HepG2 (cell line): ENCODE measurements at regions not wholly inside any gene's neighbourhood (a gene's known extent, or its start where the extent isn't known, plus 50 kb on each side); places are given as distances from the start of the nearest gene placed in this dataset.

ENCODE experiments used
- ATAC-seq: fragments of 200-7000 bp; cut with Tn5 transposase; 3 replicates; pipeline ENCODE4 v1.9.1; 2020; ENCODE audit warnings: mild to moderate bottlenecking, moderate library complexity
- BruUV-seq: library from RNA; stranded (reverse); fragments of 400-500 nt; replicated peaks from 2 replicates; lab custom pipeline; 2021; lab: Mats Ljungman, UMichigan
- CTCF ChIA-PET: fragments of 300-600 bp; formaldehyde crosslinking; extraction: SDS; loops from one replicate; lab custom pipeline; 2021; ENCODE audit warnings: low total read pairs, inconsistent platforms, low intra/inter-chr PET ratio; lab: Yijun Ruan, JAX
- POLR2A ChIA-PET: fragments of 350-600 bp; sonication (Branson Sonifier 250); formaldehyde crosslinking; loops from one replicate; lab custom pipeline; 2020; ENCODE audit warnings: antibody characterized with exemption, inconsistent platforms; lab: Yijun Ruan, JAX
- DNase-seq: peaks from one replicate; pipeline ENCODE4 v3.0.0-alpha.2; 2015; ENCODE audit warnings: low spot score
- FAIRE-seq: peaks from 3 replicates; lab custom pipeline; 2011; peaks lifted over from hg19 to GRCh38; lab: Jason Lieb, UNC
- H2AFZ ChIP-seq: one replicate; pipeline ENCODE4 v1.6.1; 2011; ENCODE audit warnings: low read length, inconsistent platforms
- H3K27ac ChIP-seq: fragments of 300-600 bp; 3 replicates; pipeline ENCODE4 v1.8.0; 2011; ENCODE audit warnings: mixed run types, mild to moderate bottlenecking, mixed read lengths, low read length, inconsistent platforms; ENCODE audit not compliant: insufficient read depth; ENCODE audit errors: extremely low read length
- H3K27me3 ChIP-seq, 2 experiments: fragments of 200-600 bp in 1 of 2; 2 replicates in 1 of 2; 3 replicates in 1 of 2; pipeline versions ENCODE4 v1.6.0 to v1.8.0; 2011; ENCODE audit warnings: low read length in 2 of 2, mild to moderate bottlenecking in 2 of 2, moderate library complexity in 2 of 2, inconsistent platforms in 1 of 2; ENCODE audit not compliant: insufficient read depth in 2 of 2, control insufficient read depth in 1 of 2
- H3K36me3 ChIP-seq, 2 experiments: fragments of 200-600 bp in 1 of 2; replicated peaks in 1 of 2; 2 replicates in 1 of 2; 3 replicates in 1 of 2; pipeline versions ENCODE4 v1.5.1 to v1.8.0; 2011; ENCODE audit warnings: low read length in 2 of 2, inconsistent platforms in 1 of 2; ENCODE audit not compliant: insufficient read depth in 2 of 2, control insufficient read depth in 1 of 2
- H3K4me1 ChIP-seq: 2 replicates; pipeline ENCODE4 v1.5.1; 2012; ENCODE audit warnings: low read length, inconsistent platforms; ENCODE audit not compliant: insufficient read depth
- H3K4me2 ChIP-seq: 2 replicates; pipeline ENCODE4 v1.6.0; 2011; ENCODE audit warnings: low read depth, low read length, inconsistent platforms
- H3K4me3 ChIP-seq, 3 experiments: fragments of 200-600 bp in 1 of 3; sonication (generic), shearing (Covaris generic) in 1 of 3; replicated peaks in 1 of 3; 2 replicates each; pipeline ENCODE4 v1.5.1; 2011 to 2016; ENCODE audit warnings: low read length in 3 of 3, inconsistent platforms in 2 of 3, low read depth in 2 of 3, mild to moderate bottlenecking in 2 of 3, control low read depth in 1 of 3, mixed read lengths in 1 of 3; ENCODE audit not compliant: insufficient read depth in 1 of 3
- H3K79me2 ChIP-seq: one replicate; pipeline ENCODE4 v1.6.1; 2011; ENCODE audit warnings: low read length, inconsistent platforms; ENCODE audit not compliant: insufficient read depth
- H3K9ac ChIP-seq: 2 replicates; pipeline ENCODE4 v1.6.0; 2011; ENCODE audit warnings: mild to moderate bottlenecking, low read depth, low read length, inconsistent platforms; ENCODE audit not compliant: insufficient read depth
- H3K9me3 ChIP-seq: 2 replicates; pipeline ENCODE4 v1.5.1; 2012; ENCODE audit warnings: mild to moderate bottlenecking, low read length
- H4K20me1 ChIP-seq: 2 replicates; pipeline ENCODE4 v1.6.0; 2011; ENCODE audit warnings: inconsistent platforms, mild to moderate bottlenecking, low read length, moderate library complexity; ENCODE audit not compliant: insufficient read depth
- GPN1 ChIP-seq: sonication (generic); formaldehyde crosslinking; IDR thresholded peaks from 2 replicates; pipeline ENCODE4 v1.5.1; 2020; ENCODE audit warnings: missing genetic modification reagents, borderline replicate concordance
- THYN1 ChIP-seq: sonication (generic); formaldehyde crosslinking; IDR thresholded peaks from 2 replicates; pipeline ENCODE4 v1.8.1; 2023; ENCODE audit warnings: low read depth, mild to moderate bottlenecking, moderate library complexity, missing genetic modification reagents, borderline replicate concordance
- U2AF2 ChIP-seq: fragments of 200-400 bp; formaldehyde crosslinking; IDR thresholded peaks from 2 replicates; pipeline ENCODE4 v1.6.1; 2017; ENCODE audit warnings: low read depth, mild to moderate bottlenecking, low read length
- ZNF260 ChIP-seq: sonication (generic); formaldehyde crosslinking; IDR thresholded peaks from 2 replicates; pipeline ENCODE4 v1.4.0; 2020; ENCODE audit warnings: missing genetic modification reagents, low read depth, mild to moderate bottlenecking, borderline replicate concordance
- ZNF883 ChIP-seq: sonication (generic); formaldehyde crosslinking; IDR thresholded peaks from 2 replicates; pipeline ENCODE4 v1.5.1; 2020; ENCODE audit warnings: mild to moderate bottlenecking, missing genetic modification reagents; ENCODE audit errors: not compliant biosample characterization
- WGBS: methylation state at CpG from one replicate; pipeline ENCODE4 v1.1.6; 2017; ENCODE audit warnings: low lambda C conversion rate; 5-methylcytosine and 5-hydroxymethylcytosine counted together
- in situ Hi-C: cut with HindIII; loops from 2 replicates; pipeline ENCODE4 v1.10.0; 2017; ENCODE audit warnings: low pct_unique_long_range_greater_than_20kb; ENCODE audit not compliant: extremely low pct_ligation_motif_present
- intact Hi-C: fragments of 100-400 bp; cut with micrococcal nuclease; formaldehyde crosslinking; loops from one replicate; pipeline ENCODE4 v1.10.0; 2022; ENCODE audit not compliant: unreplicated experiment
- TF ChIP-seq, protein P1 (sequence below): sonication (generic); formaldehyde crosslinking; IDR thresholded peaks from 2 replicates; pipeline ENCODE4 v1.4.0; 2020; ENCODE audit warnings: missing genetic modification reagents, borderline replicate concordance
- TF ChIP-seq, protein P2 (sequence below): sonication (generic); formaldehyde crosslinking; IDR thresholded peaks from 2 replicates; pipeline ENCODE4 v1.8.0; 2022; ENCODE audit warnings: mild to moderate bottlenecking, missing genetic modification reagents, moderate library complexity
- TF ChIP-seq, protein P3 (sequence below): sonication (generic); formaldehyde crosslinking; IDR thresholded peaks from 2 replicates; pipeline ENCODE4 v1.4.0; 2020; ENCODE audit warnings: mild to moderate bottlenecking, missing genetic modification reagents
- TF ChIP-seq, protein P4 (sequence below): sonication (generic); formaldehyde crosslinking; IDR thresholded peaks from 2 replicates; pipeline ENCODE4 v1.4.0; 2020; ENCODE audit warnings: missing genetic modification reagents, mild to moderate bottlenecking, borderline replicate concordance

DNA sequence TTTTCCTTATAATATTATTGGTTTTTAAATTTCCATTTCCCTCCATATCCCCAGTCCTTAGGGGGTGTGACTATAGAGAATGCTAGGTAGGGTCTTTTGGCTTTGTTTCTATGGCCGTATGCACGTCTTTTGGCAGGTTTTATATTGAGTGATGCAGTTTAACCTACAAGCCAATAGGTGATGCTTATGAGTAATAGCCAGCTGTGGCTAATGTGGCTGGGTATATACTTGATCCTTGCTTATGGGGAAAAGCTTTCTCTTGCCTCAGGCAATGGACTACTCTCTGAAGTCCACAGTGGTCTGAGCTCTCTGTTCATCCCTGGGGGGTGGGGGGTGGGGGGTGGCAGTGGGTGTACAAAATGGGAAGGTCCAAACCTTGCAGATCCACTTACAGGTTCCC, 223.9 kb downstream of the MFSD1 start:
- in situ Hi-C loops (no loop called here), intact Hi-C loops (no loop called here)
- no peaks in the 10 kb centered on the region for H3K4me1 ChIP-seq
- no TSS peak for BruUV-seq
- H3K4me3 ChIP-seq, result no peak overlapping the region
- TF ChIP-seq, protein P1, sequence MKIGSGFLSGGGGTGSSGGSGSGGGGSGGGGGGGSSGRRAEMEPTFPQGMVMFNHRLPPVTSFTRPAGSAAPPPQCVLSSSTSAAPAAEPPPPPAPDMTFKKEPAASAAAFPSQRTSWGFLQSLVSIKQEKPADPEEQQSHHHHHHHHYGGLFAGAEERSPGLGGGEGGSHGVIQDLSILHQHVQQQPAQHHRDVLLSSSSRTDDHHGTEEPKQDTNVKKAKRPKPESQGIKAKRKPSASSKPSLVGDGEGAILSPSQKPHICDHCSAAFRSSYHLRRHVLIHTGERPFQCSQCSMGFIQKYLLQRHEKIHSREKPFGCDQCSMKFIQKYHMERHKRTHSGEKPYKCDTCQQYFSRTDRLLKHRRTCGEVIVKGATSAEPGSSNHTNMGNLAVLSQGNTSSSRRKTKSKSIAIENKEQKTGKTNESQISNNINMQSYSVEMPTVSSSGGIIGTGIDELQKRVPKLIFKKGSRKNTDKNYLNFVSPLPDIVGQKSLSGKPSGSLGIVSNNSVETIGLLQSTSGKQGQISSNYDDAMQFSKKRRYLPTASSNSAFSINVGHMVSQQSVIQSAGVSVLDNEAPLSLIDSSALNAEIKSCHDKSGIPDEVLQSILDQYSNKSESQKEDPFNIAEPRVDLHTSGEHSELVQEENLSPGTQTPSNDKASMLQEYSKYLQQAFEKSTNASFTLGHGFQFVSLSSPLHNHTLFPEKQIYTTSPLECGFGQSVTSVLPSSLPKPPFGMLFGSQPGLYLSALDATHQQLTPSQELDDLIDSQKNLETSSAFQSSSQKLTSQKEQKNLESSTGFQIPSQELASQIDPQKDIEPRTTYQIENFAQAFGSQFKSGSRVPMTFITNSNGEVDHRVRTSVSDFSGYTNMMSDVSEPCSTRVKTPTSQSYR (CRISPR knock-in tag), result no peak
- TF ChIP-seq THYN1 (CRISPR knock-in tag) (no peak), U2AF2 (no peak), ZNF883 (CRISPR knock-in tag) (no peak), ZNF260 (CRISPR knock-in tag) (no peak), GPN1 (CRISPR knock-in tag) (no peak)
- TF ChIP-seq, protein P2, sequence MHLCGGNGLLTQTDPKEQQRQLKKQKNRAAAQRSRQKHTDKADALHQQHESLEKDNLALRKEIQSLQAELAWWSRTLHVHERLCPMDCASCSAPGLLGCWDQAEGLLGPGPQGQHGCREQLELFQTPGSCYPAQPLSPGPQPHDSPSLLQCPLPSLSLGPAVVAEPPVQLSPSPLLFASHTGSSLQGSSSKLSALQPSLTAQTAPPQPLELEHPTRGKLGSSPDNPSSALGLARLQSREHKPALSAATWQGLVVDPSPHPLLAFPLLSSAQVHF (CRISPR knock-in tag), result no peak
- TF ChIP-seq, protein P3, sequence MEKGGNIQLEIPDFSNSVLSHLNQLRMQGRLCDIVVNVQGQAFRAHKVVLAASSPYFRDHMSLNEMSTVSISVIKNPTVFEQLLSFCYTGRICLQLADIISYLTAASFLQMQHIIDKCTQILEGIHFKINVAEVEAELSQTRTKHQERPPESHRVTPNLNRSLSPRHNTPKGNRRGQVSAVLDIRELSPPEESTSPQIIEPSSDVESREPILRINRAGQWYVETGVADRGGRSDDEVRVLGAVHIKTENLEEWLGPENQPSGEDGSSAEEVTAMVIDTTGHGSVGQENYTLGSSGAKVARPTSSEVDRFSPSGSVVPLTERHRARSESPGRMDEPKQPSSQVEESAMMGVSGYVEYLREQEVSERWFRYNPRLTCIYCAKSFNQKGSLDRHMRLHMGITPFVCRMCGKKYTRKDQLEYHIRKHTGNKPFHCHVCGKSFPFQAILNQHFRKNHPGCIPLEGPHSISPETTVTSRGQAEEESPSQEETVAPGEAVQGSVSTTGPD (CRISPR knock-in tag), result no peak
- TF ChIP-seq, protein P4, sequence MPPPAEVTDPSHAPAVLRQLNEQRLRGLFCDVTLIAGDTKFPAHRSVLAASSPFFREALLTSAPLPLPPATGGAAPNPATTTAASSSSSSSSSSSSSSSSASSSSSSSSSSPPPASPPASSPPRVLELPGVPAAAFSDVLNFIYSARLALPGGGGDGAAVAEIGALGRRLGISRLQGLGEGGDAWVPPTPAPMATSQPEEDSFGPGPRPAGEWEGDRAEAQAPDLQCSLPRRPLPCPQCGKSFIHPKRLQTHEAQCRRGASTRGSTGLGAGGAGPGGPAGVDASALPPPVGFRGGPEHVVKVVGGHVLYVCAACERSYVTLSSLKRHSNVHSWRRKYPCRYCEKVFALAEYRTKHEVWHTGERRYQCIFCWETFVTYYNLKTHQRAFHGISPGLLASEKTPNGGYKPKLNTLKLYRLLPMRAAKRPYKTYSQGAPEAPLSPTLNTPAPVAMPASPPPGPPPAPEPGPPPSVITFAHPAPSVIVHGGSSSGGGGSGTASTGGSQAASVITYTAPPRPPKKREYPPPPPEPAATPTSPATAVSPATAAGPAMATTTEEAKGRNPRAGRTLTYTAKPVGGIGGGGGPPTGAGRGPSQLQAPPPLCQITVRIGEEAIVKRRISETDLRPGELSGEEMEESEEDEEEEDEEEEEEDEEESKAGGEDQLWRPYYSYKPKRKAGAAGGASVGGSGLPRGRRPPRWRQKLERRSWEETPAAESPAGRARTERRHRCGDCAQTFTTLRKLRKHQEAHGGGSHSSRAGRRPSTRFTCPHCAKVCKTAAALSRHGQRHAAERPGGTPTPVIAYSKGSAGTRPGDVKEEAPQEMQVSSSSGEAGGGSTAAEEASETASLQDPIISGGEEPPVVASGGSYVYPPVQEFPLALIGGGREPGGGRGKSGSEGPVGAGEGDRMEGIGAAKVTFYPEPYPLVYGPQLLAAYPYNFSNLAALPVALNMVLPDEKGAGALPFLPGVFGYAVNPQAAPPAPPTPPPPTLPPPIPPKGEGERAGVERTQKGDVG (CRISPR knock-in tag), result no peak
- H3K27ac ChIP-seq, result no peak overlapping the region
- H3K36me3 ChIP-seq, result no peaks in the 10 kb centered on the region
- no peak for ATAC-seq
- H2AFZ ChIP-seq, result no peak overlapping the region
- ChIA-PET POLR2A (no interaction called here), CTCF (no interaction called here)
- WGBS, result 5% methylated on average over 2 of the region's 2 CpGs
- no peak overlapping the region for H3K4me2 ChIP-seq
- H3K9me3 ChIP-seq, result no peaks in the 10 kb centered on the region
- no peaks in the 10 kb centered on the region for H3K79me2 ChIP-seq
- no peak for FAIRE-seq
- H3K27me3 ChIP-seq, result no peaks in the 10 kb centered on the region
- no peak overlapping the region for H3K9ac ChIP-seq
- DNase-seq, result no peak
- no peaks in the 10 kb centered on the region for H4K20me1 ChIP-seq
